Right kidney (tissue), 1 donor: ENCODE measurements at regions not wholly inside any gene's neighbourhood (a gene's known extent, or its start where the extent isn't known, plus 50 kb on each side); places are given as distances from the start of the nearest gene placed in this dataset.

Experiments
- DNase-seq: peaks from one replicate; pipeline ENCODE4 v3.0.0-alpha.2; 2016

DNA sequence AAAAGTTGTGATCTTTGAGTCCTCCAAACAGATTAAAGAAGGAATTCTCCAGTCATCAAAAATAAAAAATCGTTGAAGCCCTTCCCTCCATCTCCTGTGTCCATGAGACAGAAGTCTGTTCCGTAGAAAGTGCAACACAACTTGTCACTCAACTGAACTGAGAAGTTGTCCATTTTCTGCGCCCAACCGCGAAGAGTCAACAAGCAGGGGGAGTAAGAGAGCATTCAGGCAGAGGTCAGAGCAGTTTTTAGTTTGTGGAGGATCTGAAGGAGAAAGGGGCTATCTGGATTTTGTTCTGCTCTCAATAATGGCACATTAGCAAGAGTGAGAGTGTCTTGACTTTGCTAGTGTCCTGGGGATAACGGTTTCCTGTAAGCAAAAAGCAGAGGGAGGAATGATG is 303.9 kb downstream of the ICE1 start:
- DNase-seq, result no peak

DNA sequence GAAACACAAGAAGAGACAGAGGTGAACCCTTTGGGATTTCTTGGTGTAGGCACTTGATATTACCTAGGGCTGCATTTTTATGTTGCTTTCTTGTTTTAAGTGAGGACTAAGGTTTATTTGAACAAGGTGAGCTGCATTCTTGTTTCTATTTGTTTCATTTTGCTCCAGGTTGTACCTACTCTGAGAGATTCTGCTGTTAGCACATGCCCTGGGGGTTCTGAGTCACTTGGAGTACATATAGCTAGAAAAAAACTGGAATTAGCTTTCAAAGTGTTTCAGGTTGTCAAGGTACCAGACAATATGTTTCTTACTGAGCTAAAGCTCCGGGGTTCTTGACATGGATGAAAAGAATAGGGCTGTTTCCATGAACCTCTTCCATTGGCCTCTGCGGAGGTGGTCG is 299.4 kb downstream of the ICE1 start:
- no peak for DNase-seq

DNA sequence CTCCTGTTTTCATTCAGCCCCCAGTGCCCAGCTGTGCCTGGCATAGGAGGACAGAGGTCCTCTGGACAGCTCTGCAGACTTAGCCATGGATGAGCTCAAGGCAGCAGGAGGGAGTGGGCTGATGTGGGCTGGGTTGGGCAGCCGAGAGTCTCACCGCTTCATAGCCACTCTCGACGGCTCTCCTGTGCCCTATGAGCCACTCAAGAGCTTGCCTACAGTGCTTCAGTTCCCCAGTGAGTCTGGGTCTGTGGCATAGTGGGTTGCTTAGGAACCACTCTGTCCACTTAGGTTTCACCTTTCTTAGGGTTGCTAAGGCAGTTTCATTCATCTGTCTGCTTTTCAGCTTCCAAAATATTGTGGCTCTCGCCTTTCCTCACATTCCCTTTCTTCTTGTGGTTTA is 296.8 kb downstream of the ICE1 start:
- no peak for DNase-seq

DNA sequence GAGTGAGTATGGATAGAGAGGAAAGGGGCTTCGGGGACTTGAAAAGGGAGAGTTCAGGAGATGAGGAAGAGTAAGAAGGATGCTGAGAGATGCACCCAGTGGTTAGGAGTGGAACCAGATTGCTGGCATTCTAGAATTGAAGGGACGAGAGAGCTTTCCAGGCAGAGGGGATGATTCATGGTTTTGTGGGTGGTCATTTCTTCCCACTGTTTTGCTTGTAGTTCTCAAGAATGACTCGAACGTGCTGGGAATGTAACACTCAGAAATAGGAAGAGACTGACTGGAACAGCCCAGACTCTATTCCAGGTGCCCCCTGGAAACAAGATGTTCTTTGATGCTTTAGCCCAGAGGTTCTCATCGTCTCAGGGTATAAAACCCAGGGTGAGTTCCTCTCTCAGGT is 294.2 kb downstream of the ICE1 start:
- DNase-seq, result no peak

DNA sequence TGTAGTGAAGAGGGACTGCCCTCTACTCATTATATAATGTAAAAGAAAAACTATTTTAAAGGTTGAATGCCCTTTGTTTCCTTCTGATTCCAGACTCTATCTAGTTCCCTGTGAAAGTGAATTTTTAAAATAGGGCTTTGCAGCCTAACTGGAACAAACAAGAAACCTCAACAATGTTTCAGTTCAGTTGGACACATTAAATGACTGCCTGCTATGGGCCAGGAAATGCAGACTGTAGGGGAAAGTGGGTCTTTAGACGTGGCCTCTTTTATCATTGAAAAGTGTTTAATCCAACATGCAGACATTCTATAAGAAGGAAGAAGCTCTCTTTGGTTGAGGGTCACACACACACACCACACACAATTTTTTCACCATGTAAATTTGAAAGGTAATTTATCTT is 289.1 kb downstream of the ICE1 start:
- no peak for DNase-seq

DNA sequence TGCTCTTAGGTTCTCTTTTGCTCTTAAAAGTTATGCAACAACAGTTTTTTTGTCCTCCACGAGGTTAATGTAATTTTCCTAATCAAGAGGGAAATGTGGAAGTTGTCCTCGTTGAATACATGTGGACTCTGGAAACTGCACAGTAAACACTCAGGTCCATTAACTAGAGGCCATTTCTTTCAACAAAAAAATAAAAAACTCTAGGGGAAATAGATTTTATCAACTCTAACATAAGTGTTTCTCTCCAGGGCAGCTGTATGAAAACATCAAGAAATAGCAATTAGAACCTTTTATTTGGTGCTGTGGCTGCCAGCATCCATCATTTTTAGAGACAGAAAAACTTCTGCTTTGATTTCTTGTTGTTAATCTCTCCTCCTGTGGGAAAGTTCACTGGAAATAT is 288.6 kb downstream of the ICE1 start:
- DNase-seq, result no peak

DNA sequence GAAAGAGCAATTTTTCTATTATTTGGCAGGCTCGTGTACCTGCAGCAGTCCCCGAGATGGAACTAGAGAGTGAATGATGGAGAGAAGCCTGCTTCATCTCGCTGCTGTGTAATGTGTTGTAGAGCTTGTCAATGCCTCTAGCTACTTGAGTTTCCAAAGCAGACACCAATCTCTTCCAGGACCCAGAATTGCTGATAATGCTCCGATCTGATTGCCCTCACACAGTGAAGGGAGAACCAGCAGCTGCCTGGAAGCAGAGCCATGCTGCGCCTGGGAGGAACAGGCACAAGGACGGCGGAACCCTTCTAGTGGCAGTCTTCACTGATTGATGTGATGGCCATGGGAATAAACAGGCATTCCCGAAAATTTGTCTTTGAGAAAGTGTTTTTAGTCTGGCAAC is 288.0 kb downstream of the ICE1 start:
- no peak for DNase-seq

DNA sequence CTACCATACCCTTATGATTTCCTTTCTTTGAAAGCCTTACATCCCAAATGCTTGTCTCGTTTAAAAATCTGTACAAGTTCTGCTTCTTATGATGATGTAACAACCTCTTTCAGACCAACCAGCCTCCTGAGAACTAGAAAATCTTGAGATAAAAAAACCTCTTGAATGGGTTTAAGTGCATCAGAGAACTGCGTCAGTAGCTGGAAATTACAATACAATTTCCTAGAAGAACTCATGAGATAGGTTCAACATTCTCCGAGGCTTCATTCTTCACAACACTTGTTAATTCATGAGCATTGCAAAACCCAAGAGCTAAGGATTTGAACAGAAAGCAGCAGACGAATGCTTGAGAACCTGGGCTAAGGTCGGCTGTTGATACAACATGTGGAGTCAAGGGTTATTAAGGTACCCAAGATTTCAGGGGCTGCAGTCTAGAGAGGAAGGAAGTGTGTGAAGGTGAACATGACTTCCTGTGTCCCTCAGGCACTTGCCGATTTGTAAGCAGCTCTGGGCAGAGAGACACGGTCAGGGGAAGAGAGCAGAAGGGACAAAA is 286.0 kb downstream of the ICE1 start:
- DNase-seq, result no peak

DNA sequence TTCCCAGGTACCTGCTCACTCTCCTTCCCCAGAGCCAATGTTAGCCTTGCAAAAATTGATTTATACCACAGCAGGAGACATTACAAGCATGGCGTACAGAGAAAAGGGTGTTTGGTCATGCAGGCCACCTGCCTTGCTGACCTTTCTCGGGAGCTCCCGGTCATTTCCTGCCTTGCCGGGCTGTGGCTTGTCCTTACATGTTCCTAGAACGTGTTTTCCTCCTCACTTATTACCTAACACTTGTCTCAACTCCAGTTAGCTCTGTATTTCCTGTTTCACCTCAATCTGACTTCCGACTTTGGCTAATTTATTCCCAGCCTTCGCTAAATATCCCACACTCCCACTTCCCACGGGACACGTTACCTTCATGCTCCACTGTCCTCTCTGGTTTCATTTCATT is 282.5 kb downstream of the ICE1 start:
- no peak for DNase-seq

DNA sequence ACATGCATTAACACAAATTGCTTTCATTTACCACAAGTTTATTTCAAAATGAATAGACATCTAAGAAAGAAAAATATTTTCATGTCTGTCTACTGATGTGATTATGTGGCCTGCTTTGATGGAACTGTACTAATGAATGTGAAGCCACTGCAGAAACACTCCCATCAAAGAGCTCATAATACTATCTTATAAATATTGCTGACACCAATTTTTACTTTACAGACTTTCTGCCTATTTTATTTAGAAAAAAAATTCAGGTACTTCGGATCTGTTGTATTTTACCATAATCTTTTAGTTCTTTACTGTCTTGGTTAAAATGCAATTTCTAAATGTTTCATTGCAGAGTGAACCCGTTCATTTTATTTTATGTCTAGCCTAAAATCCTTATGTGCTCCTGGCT is 281.9 kb downstream of the ICE1 start:
- no peak for DNase-seq

DNA sequence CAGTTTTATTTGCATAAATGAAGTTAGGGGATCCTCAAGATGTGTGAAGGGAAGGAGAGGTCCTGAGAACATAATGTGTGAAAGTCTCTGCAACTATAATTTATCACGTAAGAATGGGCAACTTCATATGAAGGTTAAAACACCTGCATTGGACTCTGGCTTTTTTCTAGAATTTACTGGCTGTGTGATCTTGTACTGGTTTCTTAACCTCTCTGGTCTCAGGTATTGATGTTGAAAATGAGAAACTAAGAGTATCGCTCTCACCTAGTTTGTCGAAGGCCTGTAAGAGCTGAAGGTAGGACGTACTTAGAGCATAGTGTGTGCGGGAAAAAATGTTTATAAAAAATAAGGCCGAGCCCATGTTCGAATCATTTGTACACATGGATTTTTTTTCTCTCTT is 280.5 kb downstream of the ICE1 start:
- DNase-seq, result no peak

DNA sequence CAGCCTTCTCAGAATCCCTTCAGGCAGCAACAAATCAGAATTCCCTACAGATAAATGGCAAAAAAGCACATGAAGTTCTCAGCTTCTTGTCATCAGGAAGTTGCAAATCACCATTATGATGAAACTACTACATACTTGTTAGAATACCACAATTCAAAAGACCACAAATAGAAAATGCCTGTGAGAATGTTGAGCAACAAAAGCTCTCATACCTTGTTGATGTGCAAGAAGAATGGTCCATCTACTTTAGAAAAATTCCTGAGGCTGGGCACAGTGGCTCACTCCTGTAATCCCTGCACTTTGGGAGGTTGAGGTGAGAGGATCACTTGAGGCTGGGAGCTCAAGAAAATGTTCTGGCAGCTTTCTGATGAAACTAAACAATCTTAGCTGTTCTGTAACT is 278.1 kb downstream of the ICE1 start:
- DNase-seq, result no peak

DNA sequence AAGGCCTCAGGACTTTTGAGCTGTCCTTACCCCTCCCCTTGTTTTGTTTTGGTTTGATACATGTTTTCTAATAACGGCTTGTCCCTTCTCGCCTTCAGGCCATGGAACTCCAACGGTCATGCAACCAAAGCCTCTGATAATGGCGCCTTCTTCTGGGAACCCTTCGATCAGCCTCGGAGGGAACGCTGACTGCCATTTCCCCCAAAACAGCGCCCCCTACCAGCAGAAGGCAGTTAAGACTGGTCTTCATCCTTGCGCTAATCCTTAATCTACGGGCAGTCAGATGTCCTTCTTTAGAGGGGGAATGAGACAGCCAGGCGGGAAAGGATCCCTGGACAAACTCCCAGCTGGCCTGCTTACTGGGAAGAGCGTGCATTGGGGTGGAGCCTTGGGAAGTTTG is 276.6 kb downstream of the ICE1 start:
- DNase-seq, result no peak

DNA sequence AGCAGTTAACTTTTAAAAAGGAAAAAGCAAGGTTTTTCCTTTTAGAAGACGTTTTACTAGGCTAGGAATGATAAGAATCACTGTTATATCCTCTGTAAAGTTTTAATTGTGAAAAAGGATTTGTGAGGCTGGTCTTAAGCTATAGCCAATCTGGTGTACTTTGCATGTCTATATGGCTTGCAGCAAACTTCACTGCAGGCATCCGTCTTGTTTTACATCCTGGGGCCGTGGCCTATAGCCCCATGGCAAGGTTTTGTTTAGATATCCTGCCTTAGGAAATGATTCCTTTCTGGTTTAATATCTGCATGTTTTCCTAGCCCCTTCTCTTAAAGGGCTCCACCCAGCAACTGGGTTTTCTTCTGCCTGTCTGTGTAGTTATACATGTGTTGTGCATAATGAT is 272.8 kb downstream of the ICE1 start:
- no peak for DNase-seq

DNA sequence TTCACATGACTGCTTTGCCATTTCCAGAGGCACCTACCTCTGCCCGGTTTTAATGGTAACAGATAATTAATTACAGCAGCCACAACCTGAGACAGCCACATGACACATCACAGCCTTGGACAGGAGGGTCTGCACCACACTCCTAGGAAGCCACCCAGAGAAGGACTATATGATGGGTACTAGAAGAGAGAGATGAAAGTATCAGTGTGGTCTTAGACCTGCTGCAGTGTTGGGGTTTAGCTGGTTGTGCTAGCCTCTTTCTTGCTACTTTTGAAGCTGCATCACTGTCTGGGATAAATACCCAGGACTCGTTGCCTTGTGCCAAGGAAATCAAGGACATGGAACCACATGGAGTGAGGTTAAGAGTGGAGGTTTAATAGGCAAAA is 266.4 kb downstream of the ICE1 start:
- no peak for DNase-seq

DNA sequence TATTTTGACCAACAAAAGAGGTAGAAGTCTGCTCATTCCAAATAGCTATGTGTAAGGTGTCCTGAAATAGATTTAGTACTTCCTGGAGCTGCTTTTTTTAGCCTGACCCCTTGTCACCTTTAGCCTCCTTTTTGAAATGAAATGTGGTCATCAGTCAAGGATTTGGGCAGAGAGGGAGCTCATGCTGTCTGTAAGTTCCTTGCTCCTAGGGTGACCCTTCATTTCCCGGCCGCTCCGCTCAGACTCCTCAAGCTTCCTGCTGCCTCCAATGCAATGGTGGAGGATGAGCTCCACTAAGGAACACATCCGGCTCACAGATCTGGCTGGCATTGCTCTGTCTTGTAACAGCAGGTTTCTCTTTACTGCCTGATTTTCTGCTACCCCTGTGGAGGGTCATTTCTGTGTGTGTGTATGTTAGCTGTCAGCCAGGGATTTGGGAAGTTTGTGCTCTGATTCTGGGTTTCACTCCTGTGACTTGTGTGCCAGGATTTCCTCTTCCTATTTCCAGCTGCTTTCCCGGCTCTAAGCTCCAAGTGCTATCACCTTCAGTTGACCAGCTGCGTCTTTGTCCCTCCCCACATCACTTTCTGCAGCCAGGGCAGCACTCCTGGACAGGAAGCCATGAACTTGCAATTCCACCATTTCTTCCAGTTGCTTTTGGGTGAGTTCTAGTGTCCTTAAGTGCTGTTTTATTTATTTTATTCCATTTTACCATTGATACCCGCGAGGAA is 265.9 kb downstream of the ICE1 start:
- DNase-seq, result no peak

DNA sequence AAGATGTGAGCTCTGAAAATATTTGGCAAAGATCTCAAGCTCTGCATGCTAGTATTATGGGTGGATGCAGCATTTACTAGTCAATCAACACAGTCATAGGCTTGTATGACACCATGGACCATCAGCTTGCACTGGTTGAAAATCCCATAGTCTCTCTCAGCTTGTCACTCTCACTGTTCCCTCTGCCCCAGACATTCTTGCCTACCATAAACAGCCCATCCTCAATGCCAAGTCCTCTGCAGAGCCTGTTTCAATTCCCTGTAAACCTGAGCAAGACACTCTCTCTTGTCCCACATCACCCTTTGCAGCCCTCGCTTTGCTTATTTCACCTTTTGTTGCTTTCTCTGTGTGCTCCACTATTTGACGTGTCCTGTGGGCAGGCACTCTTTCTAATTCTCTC is 264.6 kb downstream of the ICE1 start:
- no peak for DNase-seq

DNA sequence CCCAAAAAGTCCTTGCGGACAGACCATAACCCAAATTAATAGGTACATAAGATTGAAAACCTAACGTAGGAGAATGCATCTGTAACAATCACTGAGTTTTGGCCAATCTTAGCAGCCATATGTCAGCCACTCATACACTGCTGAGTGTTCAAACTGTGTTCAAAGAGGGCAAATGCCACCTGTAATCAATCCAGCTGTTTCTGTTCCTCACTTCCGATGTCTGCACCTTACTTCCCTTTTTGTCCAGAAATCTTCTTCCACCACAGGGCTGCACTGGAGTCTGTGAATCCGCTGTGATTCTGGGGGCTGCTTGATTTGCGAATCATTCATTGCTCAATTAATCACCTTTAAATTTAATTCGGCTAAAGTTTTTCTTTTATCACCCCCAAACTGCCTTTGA is 263.9 kb downstream of the ICE1 start:
- no peak for DNase-seq

DNA sequence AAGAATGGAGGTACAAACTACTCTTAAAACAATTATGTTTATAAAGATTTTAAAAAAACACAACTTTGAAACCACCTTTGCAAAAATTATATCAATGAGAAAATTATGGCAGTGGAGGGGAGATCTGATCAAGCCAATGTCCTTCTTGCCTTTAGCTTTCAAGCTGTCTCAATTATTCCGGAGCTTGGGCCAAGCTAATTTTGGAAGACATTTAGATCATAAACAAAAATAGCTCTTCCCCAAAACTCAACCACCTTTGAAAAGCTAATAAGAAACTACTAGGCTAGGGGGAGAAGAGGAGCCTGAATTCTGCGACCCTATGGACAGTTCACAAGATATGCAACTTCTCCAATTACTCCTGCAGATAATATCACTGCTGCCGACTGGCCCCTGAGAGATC is 263.3 kb downstream of the ICE1 start:
- no peak for DNase-seq

DNA sequence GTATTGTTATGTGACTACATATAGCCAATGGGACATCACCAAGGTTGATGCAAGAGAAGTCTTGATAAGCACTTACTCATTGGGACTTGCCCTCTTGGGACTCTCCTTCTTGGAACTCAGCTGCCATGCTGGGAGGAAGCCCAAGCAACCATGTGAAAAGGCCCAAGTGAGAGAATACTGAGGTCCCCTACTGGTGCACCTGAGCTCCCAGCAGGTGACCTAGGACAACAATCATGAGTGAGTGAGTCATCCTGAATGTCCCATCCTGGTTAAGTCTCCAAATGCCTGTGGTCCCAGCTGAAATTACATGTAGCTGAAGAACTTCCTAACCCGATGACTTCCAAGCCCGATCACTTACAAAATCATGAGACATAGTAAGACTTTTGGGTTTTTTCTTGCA is 260.7 kb downstream of the ICE1 start:
- DNase-seq, result no peak

DNA sequence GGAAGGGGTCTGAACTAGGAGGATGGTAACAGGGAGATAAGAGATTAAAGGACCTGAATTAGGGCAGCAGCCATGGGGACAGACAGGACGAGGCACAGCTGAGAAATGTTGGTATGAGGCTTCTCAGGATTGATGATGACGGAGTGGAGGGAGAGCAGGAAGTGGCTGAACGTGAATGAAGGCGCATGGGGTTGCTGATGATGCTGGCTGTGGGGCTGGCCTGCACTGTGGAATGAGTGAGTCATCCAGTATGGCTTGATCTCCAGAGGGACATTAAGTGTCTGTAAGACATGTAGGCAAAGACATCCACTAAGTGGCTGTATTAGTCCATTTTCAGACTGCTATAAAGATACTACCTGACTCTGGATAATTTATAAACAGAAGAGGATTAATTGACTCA is 256.4 kb downstream of the ICE1 start:
- no peak for DNase-seq

DNA sequence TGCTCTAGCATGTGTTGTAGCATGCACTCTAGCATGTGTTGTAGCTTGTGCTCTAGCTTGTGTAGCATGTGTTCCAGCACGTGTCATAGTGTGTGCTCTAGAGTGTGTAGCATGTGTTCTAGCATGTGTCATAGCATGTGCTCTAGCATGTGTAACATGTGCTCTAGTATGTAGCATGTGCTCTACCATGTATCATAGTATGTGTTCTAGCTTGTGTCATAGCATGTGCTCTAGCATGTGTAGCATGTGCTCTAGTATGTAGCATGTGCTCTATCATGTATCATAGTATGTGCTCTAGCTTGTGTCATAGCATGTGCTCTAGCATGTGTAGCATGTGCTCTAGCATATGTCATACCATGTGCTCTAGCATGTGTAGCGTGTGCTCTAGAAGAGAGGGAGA is 255.3 kb downstream of the ICE1 start:
- DNase-seq, result no peak

DNA sequence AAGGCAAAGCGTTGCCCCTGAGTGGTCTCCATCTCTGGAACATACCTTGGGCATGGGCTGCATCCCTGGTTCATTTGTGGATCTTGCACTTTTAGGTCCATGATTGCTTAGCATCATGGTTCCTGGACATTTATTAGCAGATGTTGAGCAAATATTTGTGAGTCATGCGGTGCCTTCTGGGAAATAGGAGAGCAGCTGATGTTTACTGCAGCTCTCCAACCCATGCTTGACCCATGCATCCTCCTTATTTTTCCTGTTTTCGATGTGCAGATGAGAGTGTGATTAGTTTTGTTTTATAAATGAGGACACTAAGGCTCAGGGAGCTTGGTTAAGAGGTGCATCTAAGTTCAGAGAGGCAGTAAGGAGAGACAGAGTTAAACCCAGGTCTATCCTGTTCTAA is 253.7 kb downstream of the ICE1 start:
- DNase-seq, result no peak

DNA sequence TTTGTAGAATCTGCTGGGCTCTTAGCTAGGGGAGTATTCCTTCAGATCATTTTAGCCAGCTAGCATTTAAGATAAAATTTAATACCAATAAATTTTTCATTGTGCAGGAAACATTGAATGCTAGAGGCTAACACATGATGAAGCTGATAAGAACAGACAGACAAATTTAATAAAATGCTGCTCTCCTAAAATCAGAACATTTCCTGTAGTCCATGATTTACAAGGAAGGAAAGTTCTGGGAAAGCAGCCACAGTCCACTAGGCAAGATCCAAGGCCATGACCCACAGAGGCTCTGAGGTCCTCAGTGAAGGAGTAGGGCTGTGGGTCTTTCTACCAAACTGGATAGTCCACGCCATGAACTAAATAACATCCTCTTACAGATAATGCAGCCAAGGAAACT is 253.0 kb downstream of the ICE1 start:
- no peak for DNase-seq

DNA sequence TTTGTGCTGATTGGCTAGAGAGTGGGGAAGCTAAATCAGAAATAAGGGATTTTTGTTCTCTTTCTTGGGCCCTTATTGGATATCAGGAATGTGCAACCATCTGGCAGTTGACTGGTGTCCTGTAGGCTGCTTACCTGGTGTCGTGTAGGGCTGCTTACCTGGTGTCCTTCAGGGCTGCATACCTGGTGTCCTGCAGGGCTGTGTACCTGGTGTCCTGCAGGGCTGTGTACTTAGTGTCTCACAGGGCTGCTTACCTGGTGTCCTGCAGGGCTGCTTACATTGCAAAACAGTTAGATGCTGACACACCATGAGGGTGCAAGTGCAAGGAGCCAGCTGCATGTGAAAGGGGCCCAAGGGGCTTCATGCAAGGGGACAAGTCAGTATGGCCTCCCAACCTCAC is 249.3 kb downstream of the ICE1 start:
- no peak for DNase-seq
